GM19463 (cell line): ENCODE measurements at regions not wholly inside any gene's neighbourhood (a gene's known extent, or its start where the extent isn't known, plus 50 kb on each side); places are given as distances from the start of the nearest gene placed in this dataset.
"Not testable (repeated sequence)": the region's sequence is repeated elsewhere in the genome, so short reads cannot be mapped to it uniquely, and the experiment has no call there.

Experiments
- ATAC-seq: cut with Tn5 transposase; IDR thresholded peaks from one replicate; pipeline ENCODE4 v1.9.1; 2021; ENCODE audit warnings: mild to moderate bottlenecking, moderate library complexity; ENCODE audit not compliant: unreplicated experiment

DNA sequence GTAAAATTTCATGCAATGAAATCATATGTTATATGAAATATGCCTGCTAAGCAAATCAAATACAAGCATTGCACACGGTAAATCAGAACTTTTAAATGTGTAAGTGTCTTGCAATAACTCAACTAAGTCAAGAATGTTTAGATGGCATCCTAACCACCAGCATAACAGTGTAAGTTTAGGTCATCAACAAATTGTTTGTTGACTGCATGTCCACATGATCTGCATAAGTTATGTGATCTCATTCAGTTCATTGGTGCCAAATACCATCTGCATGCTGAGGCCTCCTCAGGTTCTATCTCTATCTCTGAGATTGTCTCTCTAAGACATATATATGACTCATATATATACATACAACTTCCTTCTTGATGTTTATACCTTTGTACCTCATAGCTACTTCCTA is 159.6 kb upstream of the STK32A start:
- ATAC-seq, result no peak

DNA sequence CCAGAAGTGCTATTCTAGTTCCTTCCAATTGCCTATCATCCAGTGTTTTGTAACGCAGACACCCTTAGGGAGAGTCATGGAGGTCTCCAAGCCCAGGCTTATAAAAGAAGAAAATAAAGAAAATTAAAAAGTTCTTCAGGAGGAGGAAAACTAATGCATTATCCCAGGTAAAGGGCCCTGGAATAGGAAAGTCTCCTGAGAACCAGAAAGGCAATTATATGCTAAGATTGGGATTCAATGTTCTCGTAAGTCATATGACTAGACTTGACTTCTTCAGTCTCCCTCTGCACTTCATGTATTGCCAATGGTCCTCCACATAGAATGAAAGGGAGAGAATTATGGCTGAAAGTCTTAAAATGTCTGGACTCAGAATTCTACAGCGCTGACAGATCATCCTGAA is 154.4 kb upstream of the STK32A start:
- ATAC-seq, result no peak

DNA sequence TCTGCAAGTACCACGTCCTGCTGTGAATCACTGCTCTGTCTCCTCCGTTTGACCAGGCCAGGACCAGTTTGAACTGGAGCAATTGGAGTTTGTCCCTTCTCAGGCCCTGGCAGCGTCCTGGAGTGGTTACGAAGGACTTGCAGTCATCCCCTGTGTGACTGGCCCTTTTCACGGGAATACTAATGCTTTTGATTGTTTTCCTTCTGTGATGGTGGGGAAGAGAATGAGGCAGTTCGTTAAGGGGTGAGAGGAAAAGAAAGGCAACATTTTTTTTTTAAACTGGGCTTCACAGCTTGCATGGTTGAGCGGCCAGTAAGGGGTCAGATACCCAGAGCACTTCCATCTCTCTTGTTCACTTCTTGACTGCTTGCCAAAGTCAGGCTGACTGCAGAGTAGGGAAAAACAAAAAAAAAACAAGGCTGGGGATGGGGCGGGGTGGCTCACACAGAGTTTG is 153.5 kb upstream of the STK32A start:
- no peak for ATAC-seq

DNA sequence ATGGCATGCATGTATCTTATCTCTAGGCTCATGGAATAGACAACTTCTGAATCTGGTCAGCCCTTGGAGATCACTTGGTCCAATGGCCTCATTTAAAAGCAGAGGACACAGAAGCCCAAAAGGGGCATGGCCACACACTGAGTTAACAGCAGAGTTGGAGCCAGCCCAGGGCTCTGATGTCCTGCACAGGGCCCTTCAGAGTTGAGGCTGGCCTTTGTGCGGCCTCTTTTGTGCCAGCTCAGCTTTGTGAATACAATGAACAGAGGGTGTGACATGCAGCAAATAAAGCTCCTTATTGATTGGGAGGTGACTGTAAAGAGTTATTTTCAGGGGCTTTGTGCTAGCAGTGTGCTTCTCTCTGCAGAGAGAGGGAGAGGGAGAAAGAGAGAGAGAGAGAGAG is 150.1 kb upstream of the STK32A start:
- no peak for ATAC-seq

DNA sequence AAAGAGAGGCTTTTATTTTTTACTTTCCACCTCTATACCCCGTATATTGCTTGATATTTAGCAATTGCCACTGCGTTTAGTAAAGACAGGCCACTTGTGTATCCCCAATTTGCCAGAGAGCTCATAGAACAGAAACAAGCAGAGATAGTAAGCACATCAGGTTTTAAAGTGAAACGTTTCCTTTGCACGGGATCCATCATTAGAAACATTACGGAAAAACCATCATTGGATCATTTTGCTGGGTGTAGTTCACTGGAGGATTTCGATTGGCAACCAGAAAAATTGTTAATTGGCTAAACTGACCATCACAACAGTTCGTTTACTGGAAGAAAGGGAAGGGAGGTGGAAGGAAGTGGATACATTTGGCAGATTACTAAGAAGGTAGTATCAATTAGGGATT is 149.4 kb upstream of the STK32A start:
- no peak for ATAC-seq

DNA sequence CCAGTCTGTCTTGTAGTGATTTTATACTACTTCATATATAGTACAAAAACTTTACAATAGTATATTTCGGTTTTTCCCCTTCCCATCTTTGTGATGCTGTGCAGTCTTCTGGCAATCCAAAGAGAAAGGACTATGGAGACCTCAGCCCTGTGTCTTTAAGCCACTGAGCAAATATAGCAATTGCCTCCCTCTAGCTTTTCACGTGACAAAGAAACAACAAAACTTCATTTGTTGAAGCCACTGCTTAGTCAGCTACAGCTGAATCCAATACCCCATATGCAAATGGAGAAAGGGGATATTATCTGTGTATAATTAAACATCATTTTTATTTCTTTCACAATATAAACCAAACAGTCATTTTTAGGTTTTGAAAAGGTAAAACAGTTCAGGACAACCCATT is 142.8 kb upstream of the STK32A start:
- no peak for ATAC-seq

DNA sequence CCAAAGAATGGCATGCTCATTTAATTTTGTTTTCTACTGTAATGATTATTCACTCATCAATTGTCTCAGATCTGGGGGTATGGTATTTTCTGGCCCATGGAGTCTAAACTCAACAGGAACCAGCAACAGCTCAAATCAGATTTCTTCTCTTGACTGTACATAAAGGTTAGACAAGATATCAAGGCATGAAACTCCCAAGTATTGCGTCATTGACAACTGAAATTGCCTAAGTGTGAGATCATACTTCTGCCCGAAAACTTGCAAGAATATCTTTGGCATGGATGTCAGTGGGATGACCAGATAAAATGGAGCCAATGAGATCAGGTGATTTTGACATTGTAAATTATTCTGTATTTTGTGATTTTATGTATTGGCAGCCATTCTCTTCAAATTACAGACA is 141.7 kb upstream of the STK32A start:
- no peak for ATAC-seq

DNA sequence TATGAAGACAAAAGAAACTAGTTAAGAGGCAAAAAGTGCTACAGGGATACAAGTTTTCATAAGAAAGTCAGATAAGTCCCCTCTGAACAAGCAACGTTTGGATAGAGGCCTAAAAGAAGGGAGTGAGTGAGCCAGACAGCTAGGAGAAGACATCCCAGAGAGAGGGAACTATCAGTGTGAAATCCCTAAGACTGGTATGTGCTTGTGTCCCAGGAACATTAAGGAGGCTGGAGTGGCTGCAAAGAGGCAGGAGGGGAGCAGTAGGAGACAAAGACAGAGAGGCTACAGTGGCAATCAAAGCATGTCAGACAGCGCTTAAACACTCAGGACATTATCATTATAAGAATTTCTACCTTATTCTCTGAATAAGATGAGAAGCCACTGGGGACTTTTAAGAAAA is 139.1 kb upstream of the STK32A start:
- no peak for ATAC-seq

DNA sequence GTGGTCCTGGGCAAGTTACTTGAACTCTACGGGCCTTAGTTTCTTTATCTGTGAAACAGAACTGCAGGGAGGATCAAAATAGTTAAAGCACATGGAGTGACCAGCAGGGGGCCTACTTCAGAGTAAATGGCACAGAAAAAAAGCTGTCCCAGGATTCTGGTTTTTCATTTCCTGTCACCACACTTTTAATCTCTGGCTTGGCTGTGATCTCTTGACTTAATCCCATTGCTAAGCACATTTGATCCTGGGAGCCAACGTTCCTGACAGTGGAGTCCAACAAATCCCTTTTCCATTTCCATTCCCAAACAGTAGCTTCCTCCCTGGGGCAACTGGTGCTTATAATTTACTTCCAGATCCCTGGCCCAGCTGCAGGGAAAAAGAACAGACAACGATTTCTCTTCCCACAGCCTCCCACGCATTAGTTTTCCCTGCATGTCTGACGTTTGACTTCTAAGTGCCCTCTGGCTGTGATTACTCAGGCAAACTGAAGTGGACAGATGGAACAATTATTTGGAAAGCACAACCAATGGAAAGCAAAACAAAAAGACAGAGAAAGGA is 136.5 kb upstream of the STK32A start:
- ATAC-seq, result no peak

DNA sequence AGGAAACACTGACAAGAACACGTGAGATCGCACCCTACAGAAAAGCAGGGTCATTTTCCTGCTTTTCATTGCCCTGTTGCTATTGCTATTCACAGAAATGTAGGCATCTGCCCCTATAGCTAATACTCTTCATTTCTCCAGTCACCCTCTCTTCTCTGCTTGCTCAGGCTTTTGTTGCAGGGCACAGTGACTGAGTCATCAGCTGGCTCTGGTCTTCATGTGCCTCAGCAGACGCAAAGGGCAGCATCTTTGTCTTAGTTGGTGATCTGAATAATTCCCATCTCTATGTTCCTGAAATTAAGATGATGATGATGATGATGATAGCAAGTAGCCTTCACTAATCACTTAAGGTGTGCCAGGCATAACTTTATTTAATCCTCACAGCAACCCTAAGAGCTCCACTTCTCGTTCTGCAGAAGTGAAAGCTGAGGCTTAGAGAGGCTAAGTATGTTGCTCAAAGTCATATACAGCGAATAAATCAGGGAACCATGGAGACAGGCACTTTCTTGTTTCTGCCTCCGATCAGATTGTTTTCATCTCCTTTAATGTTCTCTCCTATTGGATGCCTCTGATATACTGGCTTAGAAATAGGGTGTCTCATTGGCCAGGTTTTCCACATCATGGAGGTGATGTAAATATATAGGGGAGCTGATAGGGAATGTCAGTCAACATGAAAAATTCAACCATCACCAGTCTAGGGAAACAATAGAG is 133.0 kb upstream of the STK32A start:
- ATAC-seq, result no peak

DNA sequence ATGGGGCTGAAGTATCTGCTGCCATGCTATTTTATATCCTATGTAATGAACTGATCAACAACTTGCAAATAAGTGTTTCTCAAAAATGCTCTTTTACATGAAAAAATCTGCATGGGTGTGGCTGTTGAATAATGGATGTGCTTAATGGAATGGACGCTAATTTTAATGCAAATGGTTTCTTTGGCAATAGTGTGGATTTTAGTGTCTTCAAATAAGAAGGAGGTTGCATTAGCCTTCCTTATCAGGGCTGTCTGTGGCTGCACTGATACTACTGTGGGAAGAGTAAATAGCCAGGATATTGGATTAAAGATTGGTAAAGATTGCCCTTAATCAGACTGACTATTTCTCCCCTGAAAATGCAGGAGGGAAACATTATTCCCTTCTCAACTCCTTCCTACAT is 121.9 kb upstream of the STK32A start:
- no peak for ATAC-seq

DNA sequence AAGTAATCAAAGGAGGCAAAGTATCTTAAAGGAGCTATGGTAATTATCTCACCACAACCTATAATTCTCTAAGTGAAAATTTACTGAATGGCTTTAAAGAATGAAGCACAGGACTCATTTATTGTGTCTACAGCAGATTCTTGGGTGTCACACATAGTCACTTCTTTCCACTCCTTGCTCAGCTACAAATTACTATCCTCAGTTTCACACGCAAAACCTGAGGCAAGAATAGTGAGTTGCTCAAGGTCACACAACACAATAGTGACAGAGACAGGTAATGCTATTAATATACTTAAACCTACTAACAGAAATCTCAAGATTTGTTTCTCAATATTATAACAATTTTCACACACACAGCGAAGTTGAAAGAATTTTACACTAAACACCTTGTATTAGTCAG is 120.9 kb upstream of the STK32A start:
- ATAC-seq, result no peak

DNA sequence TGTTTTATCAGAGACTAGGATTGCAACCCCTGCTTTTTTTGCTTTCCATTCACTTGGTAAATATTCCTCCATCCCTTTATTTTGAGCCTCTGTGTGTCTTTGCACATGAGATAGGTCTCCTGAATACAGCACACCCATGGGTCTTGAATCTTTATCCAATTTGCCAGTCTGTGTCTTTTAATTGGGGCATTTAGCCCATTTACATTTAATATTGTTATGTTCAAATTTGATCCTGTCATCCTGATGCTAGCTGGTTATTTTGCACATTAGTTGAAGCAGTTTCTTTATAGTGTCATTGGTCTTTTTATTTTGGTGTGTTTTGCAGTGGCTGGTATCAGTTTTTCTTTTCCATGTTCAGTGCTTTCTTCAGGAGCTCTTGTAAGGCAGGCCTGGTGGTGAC is 95.1 kb upstream of the STK32A start:
- ATAC-seq, result not testable (repeated sequence)

DNA sequence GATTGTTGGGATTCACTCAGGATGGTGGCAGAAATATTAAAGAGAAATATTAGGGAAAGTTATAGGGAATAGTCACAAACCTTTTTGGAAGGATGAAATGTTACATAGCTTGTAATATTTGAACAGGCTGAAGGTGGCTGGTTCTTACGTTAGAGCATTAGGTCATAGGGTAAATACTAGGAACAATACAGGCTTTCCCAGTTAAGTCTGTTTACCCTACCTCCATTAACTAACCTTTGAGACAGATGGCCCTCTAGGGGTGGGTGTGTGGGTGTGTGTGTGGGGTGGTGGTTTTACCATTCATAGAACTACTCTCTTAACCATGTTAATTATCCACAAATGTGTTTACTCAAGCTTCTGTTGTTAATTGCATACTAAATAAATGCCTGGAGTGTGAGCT is 94.3 kb upstream of the STK32A start:
- no peak for ATAC-seq

DNA sequence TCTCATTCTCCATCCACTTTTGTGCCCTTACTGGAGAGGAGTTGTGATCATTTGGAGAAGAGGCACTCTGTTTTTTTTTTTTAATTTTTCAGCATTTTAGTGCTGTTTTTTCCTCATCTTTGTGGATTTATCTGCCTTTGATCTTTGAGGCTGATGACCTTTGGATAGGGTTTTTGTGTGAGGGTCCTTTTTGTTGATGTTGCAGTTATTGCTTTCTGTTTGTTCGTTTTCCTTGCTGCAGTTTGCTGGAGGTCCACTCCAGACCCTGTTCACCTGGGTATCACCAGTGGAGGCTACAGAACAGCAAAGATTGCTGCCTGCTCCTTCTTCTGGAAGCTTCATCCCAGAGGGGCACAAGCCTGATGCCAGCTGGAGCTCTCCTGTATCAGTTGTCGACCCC is 93.2 kb upstream of the STK32A start:
- not testable (repeated sequence) for ATAC-seq

DNA sequence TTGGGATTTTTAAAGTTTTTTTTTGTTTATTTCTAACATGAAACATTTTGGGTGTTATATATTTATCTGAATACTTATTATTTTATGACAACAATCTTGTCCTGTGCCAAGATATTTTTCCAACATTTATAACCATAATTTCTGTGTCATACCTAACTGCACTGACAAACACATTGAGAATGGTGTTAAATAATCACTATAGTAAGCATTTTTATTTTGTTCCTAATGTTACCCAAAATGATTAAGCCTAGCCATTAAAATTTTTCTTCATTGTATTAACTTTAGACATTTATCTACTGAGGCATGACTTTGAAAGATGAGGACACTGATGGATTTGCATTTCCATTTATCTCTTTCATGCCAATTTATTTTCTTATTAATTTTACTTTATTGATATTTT is 91.6 kb upstream of the STK32A start:
- no peak for ATAC-seq

DNA sequence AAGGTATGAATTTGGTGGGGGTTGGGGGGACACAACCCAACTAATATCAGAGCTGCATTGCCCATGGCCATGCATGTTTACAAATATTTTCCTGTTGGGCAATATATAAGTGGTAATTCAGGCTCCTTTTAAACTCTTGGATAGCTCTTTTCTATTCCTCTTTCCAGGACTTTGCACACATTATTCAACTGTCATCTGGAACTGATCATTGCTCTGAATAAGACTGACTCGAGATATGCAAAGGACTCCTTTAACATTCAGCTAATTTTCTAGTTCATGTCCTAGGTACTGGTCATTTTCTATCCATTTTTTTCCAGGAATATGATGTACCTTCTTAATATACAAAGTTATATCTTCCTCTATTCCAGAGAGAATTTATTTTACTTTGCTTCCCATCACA is 89.5 kb upstream of the STK32A start:
- ATAC-seq, result no peak

DNA sequence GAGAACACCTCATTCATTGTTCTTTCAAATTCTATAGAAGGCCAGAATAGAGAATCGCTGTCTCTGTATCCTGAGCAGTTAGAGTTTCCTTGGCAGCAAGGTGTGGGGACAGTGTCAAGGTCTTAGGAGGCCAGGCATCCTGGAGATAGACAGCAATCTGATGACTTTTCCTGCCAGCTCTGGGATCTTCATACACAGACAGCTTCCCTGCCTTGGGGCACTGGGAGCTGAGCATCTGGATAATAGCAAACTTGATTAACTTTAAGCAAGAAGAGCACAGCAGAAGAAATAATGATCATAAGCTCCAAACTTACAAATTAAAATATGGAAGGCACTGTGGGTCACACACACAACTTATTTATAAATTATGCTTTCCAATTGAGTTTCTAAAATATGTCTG is 86.1 kb upstream of the STK32A start:
- ATAC-seq, result no peak

DNA sequence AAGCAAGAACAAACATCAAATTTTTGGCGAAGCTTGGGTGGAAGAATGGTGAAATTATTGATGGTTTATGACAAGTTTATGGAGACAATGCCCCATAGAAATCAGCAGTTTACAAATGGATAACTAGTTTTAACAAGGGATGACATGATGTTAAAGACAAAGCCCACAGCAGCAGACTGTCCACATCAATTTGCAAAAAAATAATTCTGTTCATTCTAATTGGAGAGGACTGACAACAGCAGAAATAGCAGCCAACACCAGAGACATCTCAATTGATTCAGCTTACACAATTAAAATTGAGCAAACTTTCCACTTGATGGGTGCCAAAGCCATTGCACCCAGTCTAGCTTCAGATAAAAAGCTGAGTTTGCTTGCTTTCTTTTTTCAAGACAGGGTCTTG is 82.7 kb upstream of the STK32A start:
- no peak for ATAC-seq

DNA sequence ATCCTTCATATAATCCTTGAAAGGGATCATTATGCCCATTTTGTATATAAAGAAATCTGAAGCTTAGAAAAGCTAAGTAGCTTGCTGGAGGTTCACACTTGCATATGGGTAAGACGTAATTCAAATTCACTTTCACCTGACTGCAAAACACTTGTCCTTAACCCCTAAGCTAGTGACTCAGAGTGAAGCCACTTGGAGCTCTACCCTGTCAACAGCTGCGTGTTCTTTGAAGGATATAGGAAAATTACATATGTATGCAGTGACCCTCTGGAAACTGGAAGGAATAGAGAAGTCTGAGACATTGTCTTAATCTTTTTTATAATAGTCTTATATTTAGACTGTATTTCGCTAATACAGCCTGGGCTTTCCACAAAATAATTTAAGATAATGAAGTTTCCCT is 80.0 kb upstream of the STK32A start:
- no peak for ATAC-seq

DNA sequence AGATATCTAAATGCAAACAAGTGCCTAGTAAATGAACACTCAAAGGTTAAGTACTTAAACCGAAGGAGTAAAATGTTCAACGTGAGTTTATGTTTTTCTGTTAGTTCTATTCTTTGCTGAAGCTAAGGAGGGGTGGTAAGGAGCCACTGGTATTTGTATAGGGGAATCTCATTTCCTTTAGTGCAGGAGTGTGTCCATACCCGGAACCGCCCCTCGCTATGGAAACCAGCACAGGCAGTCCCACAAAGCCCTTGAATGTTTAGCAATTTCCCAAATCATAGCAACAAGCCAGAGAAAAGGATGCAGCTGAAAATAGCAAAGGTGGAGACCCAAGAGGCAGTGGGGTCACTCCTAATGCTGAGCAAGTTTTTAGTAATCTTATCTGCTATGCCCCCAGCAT is 78.8 kb upstream of the STK32A start:
- ATAC-seq, result no peak

DNA sequence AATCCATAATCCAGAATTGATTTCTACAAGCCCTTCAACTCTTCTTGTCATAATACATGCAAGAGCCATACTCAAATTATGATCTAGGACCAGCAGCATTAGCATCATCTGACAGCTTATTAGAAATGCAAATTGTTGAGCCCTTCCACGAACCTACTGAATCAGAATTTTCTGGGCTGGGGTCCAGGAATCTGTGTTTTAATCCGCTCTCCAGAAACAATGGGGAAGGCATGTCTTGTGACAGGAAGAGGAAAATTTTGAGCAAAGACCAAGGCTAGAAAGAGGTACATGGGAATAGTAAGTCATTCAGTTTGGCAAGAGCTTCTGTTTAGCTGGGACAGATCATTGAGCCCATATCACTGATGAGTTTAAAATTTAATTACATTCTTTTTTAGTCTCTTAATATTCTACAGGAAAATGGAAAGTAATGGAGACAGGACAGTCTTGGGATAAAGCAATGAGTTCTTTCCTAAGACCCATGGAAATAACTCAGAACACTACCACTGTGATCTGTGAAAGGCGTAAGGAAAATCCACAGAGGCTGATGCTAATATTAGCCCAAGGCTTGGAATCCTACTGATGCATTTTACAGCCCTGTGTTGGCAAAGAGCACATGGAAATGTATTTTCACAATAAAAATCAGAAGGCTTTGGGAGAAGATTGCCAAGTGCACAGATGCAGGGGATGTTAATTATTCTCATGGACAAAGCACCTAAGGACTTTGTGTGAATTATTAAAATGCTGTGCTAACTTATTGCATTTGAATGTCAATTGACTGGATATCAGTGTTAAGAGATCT is 73.7 kb upstream of the STK32A start:
- ATAC-seq, result no peak
